Panc1 (cell line): ENCODE measurements at regions not wholly inside any gene's neighbourhood (a gene's known extent, or its start where the extent isn't known, plus 50 kb on each side); places are given as distances from the start of the nearest gene placed in this dataset.

ENCODE experiments used
- ATAC-seq: fragments of 200-7000 bp; cut with Tn5 transposase; 2 replicates; pipeline ENCODE4 v1.9.1; 2020; ENCODE audit warnings: mild to moderate bottlenecking, moderate library complexity
- BruUV-seq: library from RNA; stranded (reverse); fragments of 400-500 nt; replicated peaks from 2 replicates; lab custom pipeline; 2021; lab: Mats Ljungman, UMichigan
- CTCF ChIA-PET: fragments of 300-600 bp; sonication (Branson Sonifier 250); formaldehyde crosslinking; loops from one replicate; lab custom pipeline; 2022; ENCODE audit warnings: antibody characterized with exemption; lab: Charles Lee
- POLR2A ChIA-PET: fragments of 300-600 bp; sonication (Branson Sonifier 250); formaldehyde crosslinking; loops from one replicate; lab custom pipeline; 2022; ENCODE audit warnings: antibody characterized with exemption; lab: Charles Lee
- DNase-seq: peaks from one replicate; pipeline ENCODE4 v3.0.0-alpha.2; 2010; ENCODE audit warnings: low read depth, low spot score
- H3K27ac ChIP-seq: 2 replicates; pipeline ENCODE4 v1.5.1; 2011; ENCODE audit warnings: mild to moderate bottlenecking, low read length, inconsistent platforms
- H3K27me3 ChIP-seq: fragments of 200-500 bp; sonication (Bioruptor generic); 2 replicates; pipeline ENCODE4 v1.6.0; 2014; ENCODE audit warnings: low read length, inconsistent platforms; ENCODE audit not compliant: control insufficient read depth, insufficient read depth
- H3K36me3 ChIP-seq: fragments of 200-500 bp; sonication (Bioruptor generic); 2 replicates; pipeline ENCODE4 v1.5.1; 2014; ENCODE audit warnings: inconsistent platforms, mild to moderate bottlenecking, low read length, moderate library complexity; ENCODE audit not compliant: control insufficient read depth, insufficient read depth
- H3K4me1 ChIP-seq: 2 replicates; pipeline ENCODE4 v1.5.1; 2011; ENCODE audit warnings: inconsistent platforms, mild to moderate bottlenecking, low read length, moderate library complexity; ENCODE audit not compliant: control insufficient read depth, insufficient read depth
- H3K4me3 ChIP-seq, 2 experiments: 2 replicates each; pipeline ENCODE4 v1.5.1; 2011 to 2012; ENCODE audit warnings: low read depth in 2 of 2, low read length in 2 of 2, mild to moderate bottlenecking in 2 of 2, inconsistent platforms in 1 of 2, moderate library complexity in 1 of 2
- H3K9me3 ChIP-seq: fragments of 200-500 bp; sonication (Bioruptor generic); 2 replicates; pipeline ENCODE4 v1.5.1; 2014; ENCODE audit warnings: low read depth, mild to moderate bottlenecking, inconsistent platforms, low read length, moderate library complexity; ENCODE audit not compliant: control insufficient read depth, insufficient read depth
- POLR2AphosphoS5 ChIP-seq: IDR thresholded peaks from 2 replicates; pipeline ENCODE4 v1.6.1; 2012; ENCODE audit warnings: mild to moderate bottlenecking, low read depth, low read length, moderate library complexity
- SIN3A ChIP-seq: IDR thresholded peaks from 2 replicates; pipeline ENCODE4 v1.6.1; 2012; ENCODE audit warnings: low read depth, mild to moderate bottlenecking, low read length, moderate library complexity, borderline replicate concordance; ENCODE audit not compliant: insufficient read depth
- TCF7L2 ChIP-seq: IDR thresholded peaks from 2 replicates; pipeline ENCODE4 v1.6.1; 2011; ENCODE audit warnings: mild to moderate bottlenecking, low read depth, low read length, inconsistent platforms
- in situ Hi-C: cut with HindIII; loops from 2 replicates; pipeline ENCODE4 v1.10.0; 2016; ENCODE audit warnings: low sequenced_read_pairs, low pct_unique_long_range_greater_than_20kb
- intact Hi-C: fragments of 100-400 bp; cut with micrococcal nuclease; formaldehyde crosslinking; loops from one replicate; pipeline ENCODE4 v1.10.0; 2022; ENCODE audit not compliant: unreplicated experiment
- TF ChIP-seq, protein P1 (sequence below), 2 experiments: IDR thresholded peaks; 2 replicates each; pipeline ENCODE4 v1.6.1; 2011 to 2012; ENCODE audit warnings: low read depth in 2 of 2, control low read depth in 1 of 2, low read length in 1 of 2, mild to moderate bottlenecking in 1 of 2, moderate library complexity in 1 of 2; ENCODE audit not compliant: insufficient read depth in 1 of 2
- TF ChIP-seq, protein P2 (sequence below): fragments of 450-650 bp; IDR thresholded peaks from 2 replicates; pipeline ENCODE4 v1.5.1; 2017; ENCODE audit warnings: mild to moderate bottlenecking

DNA sequence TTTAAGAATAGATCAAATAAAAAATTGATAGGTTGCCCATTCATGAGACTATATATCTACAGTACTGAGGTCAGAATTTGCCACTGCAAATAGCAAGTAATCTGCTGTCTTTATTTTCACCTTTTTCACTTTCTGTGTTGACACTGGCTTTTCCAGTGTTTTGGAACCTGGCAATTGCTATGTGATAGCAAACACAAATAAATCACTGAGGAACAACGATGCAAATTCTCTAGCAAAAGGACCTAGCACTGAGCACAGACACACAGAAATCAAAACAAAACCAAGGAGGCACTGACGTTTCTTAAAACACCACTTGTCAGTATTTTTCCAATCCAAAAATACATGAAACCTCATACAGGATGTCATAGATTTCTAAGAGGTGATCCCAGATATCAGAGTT lies 210.7 kb downstream of the DHX15 start:
- Histone ChIP-seq H3K9me3 (no peaks in the 10 kb centered on the region), H3K27me3 (no peaks in the 10 kb centered on the region), H3K4me1 (no peaks in the 10 kb centered on the region), H3K4me3 (no peak overlapping the region), H3K27ac (no peak overlapping the region), H3K36me3 (no peaks in the 10 kb centered on the region)
- DNase-seq, result no peak
- no peak for ATAC-seq
- CTCF ChIA-PET, result no interaction called here
- TF ChIP-seq, protein P1, sequence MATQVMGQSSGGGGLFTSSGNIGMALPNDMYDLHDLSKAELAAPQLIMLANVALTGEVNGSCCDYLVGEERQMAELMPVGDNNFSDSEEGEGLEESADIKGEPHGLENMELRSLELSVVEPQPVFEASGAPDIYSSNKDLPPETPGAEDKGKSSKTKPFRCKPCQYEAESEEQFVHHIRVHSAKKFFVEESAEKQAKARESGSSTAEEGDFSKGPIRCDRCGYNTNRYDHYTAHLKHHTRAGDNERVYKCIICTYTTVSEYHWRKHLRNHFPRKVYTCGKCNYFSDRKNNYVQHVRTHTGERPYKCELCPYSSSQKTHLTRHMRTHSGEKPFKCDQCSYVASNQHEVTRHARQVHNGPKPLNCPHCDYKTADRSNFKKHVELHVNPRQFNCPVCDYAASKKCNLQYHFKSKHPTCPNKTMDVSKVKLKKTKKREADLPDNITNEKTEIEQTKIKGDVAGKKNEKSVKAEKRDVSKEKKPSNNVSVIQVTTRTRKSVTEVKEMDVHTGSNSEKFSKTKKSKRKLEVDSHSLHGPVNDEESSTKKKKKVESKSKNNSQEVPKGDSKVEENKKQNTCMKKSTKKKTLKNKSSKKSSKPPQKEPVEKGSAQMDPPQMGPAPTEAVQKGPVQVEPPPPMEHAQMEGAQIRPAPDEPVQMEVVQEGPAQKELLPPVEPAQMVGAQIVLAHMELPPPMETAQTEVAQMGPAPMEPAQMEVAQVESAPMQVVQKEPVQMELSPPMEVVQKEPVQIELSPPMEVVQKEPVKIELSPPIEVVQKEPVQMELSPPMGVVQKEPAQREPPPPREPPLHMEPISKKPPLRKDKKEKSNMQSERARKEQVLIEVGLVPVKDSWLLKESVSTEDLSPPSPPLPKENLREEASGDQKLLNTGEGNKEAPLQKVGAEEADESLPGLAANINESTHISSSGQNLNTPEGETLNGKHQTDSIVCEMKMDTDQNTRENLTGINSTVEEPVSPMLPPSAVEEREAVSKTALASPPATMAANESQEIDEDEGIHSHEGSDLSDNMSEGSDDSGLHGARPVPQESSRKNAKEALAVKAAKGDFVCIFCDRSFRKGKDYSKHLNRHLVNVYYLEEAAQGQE (IDR thresholded peaks at IDR 0.05; ENCODE audit: insufficient read depth in 1 of 2, low read depth in 2 of 2, low read length in 1 of 2), result no peak
- TF ChIP-seq POLR2AphosphoS5, result no peak
- TF ChIP-seq, protein P2, sequence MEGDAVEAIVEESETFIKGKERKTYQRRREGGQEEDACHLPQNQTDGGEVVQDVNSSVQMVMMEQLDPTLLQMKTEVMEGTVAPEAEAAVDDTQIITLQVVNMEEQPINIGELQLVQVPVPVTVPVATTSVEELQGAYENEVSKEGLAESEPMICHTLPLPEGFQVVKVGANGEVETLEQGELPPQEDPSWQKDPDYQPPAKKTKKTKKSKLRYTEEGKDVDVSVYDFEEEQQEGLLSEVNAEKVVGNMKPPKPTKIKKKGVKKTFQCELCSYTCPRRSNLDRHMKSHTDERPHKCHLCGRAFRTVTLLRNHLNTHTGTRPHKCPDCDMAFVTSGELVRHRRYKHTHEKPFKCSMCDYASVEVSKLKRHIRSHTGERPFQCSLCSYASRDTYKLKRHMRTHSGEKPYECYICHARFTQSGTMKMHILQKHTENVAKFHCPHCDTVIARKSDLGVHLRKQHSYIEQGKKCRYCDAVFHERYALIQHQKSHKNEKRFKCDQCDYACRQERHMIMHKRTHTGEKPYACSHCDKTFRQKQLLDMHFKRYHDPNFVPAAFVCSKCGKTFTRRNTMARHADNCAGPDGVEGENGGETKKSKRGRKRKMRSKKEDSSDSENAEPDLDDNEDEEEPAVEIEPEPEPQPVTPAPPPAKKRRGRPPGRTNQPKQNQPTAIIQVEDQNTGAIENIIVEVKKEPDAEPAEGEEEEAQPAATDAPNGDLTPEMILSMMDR, result no peak
- no peak for TF ChIP-seq SIN3A
- TF ChIP-seq TCF7L2, result no peak
- POLR2A ChIA-PET, result no interaction called here
- intact Hi-C loops, result no loop called here
- in situ Hi-C loops, result no loop called here
- no TSS peak for BruUV-seq

DNA sequence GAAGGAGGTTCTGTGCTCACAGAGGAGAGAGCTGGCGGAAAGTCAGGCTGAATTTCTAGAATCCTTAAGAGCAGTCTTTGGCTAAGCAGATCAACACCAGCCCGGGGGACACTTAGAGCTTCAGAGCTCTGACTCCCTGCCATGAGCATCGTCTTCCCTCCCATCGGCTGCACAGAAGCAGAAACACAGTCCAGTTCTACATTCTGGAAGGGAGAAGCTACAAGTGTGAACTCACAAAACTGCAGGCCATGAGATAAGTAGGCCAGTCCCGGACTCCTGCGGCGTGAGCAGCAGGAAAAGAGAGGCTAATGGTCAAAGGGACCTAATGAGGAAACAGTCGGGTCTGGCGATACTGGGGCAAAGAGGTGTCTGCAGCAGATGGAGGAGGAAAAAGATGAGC lies 211.5 kb downstream of the DHX15 start:
- CTCF ChIA-PET, result no interaction called here
- ATAC-seq, result no peak
- Histone ChIP-seq H3K36me3 (no peaks in the 10 kb centered on the region), H3K4me1 (no peaks in the 10 kb centered on the region), H3K27me3 (no peaks in the 10 kb centered on the region), H3K9me3 (no peaks in the 10 kb centered on the region), H3K27ac (no peak overlapping the region), H3K4me3 (no peak overlapping the region)
- intact Hi-C loops, result no loop called here
- POLR2A ChIA-PET, result no interaction called here
- in situ Hi-C loops, result no loop called here
- BruUV-seq, result no TSS peak
- TF ChIP-seq TCF7L2, result no peak
- TF ChIP-seq, protein P2, result no peak
- TF ChIP-seq POLR2AphosphoS5, result no peak
- TF ChIP-seq, protein P1 (IDR thresholded peaks at IDR 0.05; ENCODE audit: insufficient read depth in 1 of 2, low read depth in 2 of 2, low read length in 1 of 2), result no peak
- no peak for TF ChIP-seq SIN3A
- DNase-seq, result no peak
